Hematopoietic multipotent progenitor cell treated with erythropoietin and hydrocortisone succinate and interleukin-3 and kit ligand, for 8 days (in vitro differentiated cells): ENCODE measurements at regions not wholly inside any gene's neighbourhood (a gene's known extent, or its start where the extent isn't known, plus 50 kb on each side); places are given as distances from the start of the nearest gene placed in this dataset.

Source experiments
- DNase-seq: peaks from one replicate; pipeline ENCODE4 v3.0.0-alpha.2; 2015

- DNase-seq = no peak
These were observed 75.3 kb upstream of the TNRC6C start for GRCh38 chr17:77883213-77883650.

- no peak for DNase-seq
These were observed 74.5 kb upstream of the TNRC6C start for GRCh38 chr17:77884019-77884418.

GRCh38 chr17:77884967-77885641, 73.4 kb upstream of the TNRC6C start:
- no peak for DNase-seq

GRCh38 chr17:77885678-77886386, 72.7 kb upstream of the TNRC6C start:
- DNase-seq = no peak

GRCh38 chr17:77886387-77886728, 72.1 kb upstream of the TNRC6C start:
- DNase-seq = no peak

GRCh38 chr17:77887110-77887463, 71.4 kb upstream of the TNRC6C start:
- no peak for DNase-seq

- DNase-seq = peak; percentile 9
These were observed 70.8 kb upstream of the TNRC6C start for GRCh38 chr17:77887464-77888241.

GRCh38 chr17:77888242-77889134, 70.0 kb upstream of the TNRC6C start:
- DNase-seq = no peak

- no peak for DNase-seq
These were observed 69.4 kb upstream of the TNRC6C start for GRCh38 chr17:77889135-77889505.

GRCh38 chr17:77889866-77890760, 68.4 kb upstream of the TNRC6C start:
- no peak for DNase-seq

- DNase-seq = no peak
These were observed 67.7 kb upstream of the TNRC6C start for GRCh38 chr17:77890771-77891170.

GRCh38 chr17:77891602-77892001, 66.9 kb upstream of the TNRC6C start:
- no peak for DNase-seq

- DNase-seq = no peak
These were observed 66.5 kb upstream of the TNRC6C start for GRCh38 chr17:77892031-77892430.

GRCh38 chr17:77892469-77893143, 65.9 kb upstream of the TNRC6C start:
- DNase-seq = peak; percentile 35

- DNase-seq = no peak
These were observed 65.1 kb upstream of the TNRC6C start for GRCh38 chr17:77893144-77894044.

- DNase-seq = no peak
These were observed 64.2 kb upstream of the TNRC6C start for GRCh38 chr17:77894126-77894956.

- DNase-seq = no peak
These were observed 60.7 kb upstream of the TNRC6C start for GRCh38 chr17:77897741-77898301.

- no peak for DNase-seq
These were observed 59.7 kb upstream of the TNRC6C start for GRCh38 chr17:77898521-77899434.
